ENCODE measurements at regions not wholly inside any gene's neighbourhood (a gene's known extent, or its start where the extent isn't known, plus 50 kb on each side); places are given as distances from the start of the nearest gene placed in this dataset.

DNA sequence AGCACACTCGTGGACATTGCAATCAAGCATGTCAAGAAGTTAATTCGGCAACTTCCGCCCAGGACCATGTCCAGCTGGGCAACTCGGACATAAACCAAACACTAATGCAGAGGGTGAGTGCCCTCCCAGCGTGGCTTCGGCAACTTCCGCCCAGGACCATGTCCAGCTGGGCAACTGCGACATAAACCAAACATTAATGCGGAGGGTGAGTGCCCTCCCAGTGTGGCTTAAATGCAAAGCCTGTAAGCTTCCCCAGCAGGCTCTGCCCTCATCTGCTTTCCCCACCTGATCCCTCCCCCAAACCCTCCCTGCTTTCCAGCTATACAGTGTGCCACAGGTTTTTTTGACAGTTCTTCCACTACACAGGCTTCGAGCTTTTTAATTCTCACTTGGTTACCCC, 143.4 kb downstream of the PXDC1 start:
- TF ChIP-seq EZH2 (IDR thresholded peaks at IDR 0.05; ENCODE audit: borderline replicate concordance, low read depth, low read length, poor library complexity, severe bottlenecking), result no peak
- TF ChIP-seq, protein P1, sequence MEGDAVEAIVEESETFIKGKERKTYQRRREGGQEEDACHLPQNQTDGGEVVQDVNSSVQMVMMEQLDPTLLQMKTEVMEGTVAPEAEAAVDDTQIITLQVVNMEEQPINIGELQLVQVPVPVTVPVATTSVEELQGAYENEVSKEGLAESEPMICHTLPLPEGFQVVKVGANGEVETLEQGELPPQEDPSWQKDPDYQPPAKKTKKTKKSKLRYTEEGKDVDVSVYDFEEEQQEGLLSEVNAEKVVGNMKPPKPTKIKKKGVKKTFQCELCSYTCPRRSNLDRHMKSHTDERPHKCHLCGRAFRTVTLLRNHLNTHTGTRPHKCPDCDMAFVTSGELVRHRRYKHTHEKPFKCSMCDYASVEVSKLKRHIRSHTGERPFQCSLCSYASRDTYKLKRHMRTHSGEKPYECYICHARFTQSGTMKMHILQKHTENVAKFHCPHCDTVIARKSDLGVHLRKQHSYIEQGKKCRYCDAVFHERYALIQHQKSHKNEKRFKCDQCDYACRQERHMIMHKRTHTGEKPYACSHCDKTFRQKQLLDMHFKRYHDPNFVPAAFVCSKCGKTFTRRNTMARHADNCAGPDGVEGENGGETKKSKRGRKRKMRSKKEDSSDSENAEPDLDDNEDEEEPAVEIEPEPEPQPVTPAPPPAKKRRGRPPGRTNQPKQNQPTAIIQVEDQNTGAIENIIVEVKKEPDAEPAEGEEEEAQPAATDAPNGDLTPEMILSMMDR (conservative IDR thresholded peaks at IDR 0.05; ENCODE audit: low read depth, low read length), result no peak
